K562 (cell line): ENCODE measurements at regions not wholly inside any gene's neighbourhood (a gene's known extent, or its start where the extent isn't known, plus 50 kb on each side); places are given as distances from the start of the nearest gene placed in this dataset.

Experiments used
- ADNP ChIP-seq: fragments of 200-800 bp; sonication (Bioruptor generic); IDR thresholded peaks from 2 replicates; pipeline ENCODE4 v1.6.1; 2016; ENCODE audit warnings: missing genetic modification characterization, missing compliant biosample characterization
- CEBPG ChIP-seq, 3 experiments: fragments of 200-800 bp in 1 of 3; sonication (Bioruptor generic) in 1 of 3; sonication (generic) in 1 of 3; formaldehyde crosslinking in 1 of 3; IDR thresholded peaks in 2 of 3; conservative IDR thresholded peaks in 1 of 3; 2 replicates each; pipeline versions ENCODE4 v1.6.1 to v1.8.0; 2016 to 2022; ENCODE audit warnings: missing compliant biosample characterization in 2 of 3, missing genetic modification characterization in 2 of 3, mild to moderate bottlenecking in 1 of 3, missing genetic modification reagents in 1 of 3
- CREM ChIP-seq: IDR thresholded peaks from 2 replicates; pipeline ENCODE4 v1.6.1; 2014; ENCODE audit warnings: antibody characterized with exemption, low read depth
- CSDE1 ChIP-seq, 2 experiments: fragments of 450-650 bp; IDR thresholded peaks; 2 replicates each; pipeline ENCODE4 v1.6.1; 2016; ENCODE audit warnings: mild to moderate bottlenecking in 1 of 2
- ELF1 ChIP-seq: fragments of 200-800 bp; sonication (Bioruptor generic); IDR thresholded peaks from 2 replicates; pipeline ENCODE4 v1.6.1; 2016; ENCODE audit warnings: missing genetic modification characterization, missing compliant biosample characterization
- ELF4 ChIP-seq: fragments of 450-650 bp; formaldehyde crosslinking; IDR thresholded peaks from 2 replicates; pipeline ENCODE4 v1.4.0; 2022; ENCODE audit warnings: missing genetic modification characterization
- GTF2E2 ChIP-seq: fragments of 200-800 bp; sonication (Bioruptor generic); IDR thresholded peaks from 2 replicates; pipeline ENCODE4 v1.6.1; 2016; ENCODE audit warnings: missing genetic modification characterization, missing compliant biosample characterization
- HIVEP1 ChIP-seq: fragments of 250-450 bp; sonication (Bioruptor Pico); IDR thresholded peaks from 2 replicates; pipeline ENCODE4 v1.4.0; 2020; ENCODE audit warnings: mild to moderate bottlenecking
- MEF2D ChIP-seq: conservative IDR thresholded peaks from 2 replicates; pipeline ENCODE4 v1.6.1; 2016; ENCODE audit warnings: low read depth, missing genetic modification characterization, missing compliant biosample characterization
- MYBL2 ChIP-seq, 2 experiments: fragments of 450-650 bp in 1 of 2; sonication (generic) in 1 of 2; formaldehyde crosslinking in 1 of 2; IDR thresholded peaks; 2 replicates each; pipeline versions ENCODE4 v1.6.1 to v1.8.1; 2017 to 2022; ENCODE audit warnings: borderline replicate concordance in 1 of 2, inconsistent platforms in 1 of 2, low read depth in 1 of 2, mild to moderate bottlenecking in 1 of 2, missing genetic modification reagents in 1 of 2, moderate library complexity in 1 of 2
- RFX5 ChIP-seq: IDR thresholded peaks from 2 replicates; pipeline ENCODE4 v1.6.1; 2011; ENCODE audit warnings: low read depth, mild to moderate bottlenecking, improper control_type of control experiment, low read length
- SMAD4 ChIP-seq: fragments of 250-450 bp; sonication (Bioruptor Pico); conservative IDR thresholded peaks from 2 replicates; pipeline ENCODE4 v1.8.0; 2021; ENCODE audit warnings: inconsistent platforms, mild to moderate bottlenecking, moderate library complexity
- SPI1 ChIP-seq: IDR thresholded peaks from 2 replicates; pipeline ENCODE4 v1.6.1; 2011; ENCODE audit warnings: low read depth, low read length, control low read depth, borderline replicate concordance
- XRCC3 ChIP-seq: fragments of 450-650 bp; IDR thresholded peaks from 2 replicates; pipeline ENCODE4 v1.6.1; 2017; ENCODE audit warnings: mild to moderate bottlenecking, moderate library complexity
- ZFP30 ChIP-seq: fragments of 250-450 bp; sonication (Bioruptor Pico); IDR thresholded peaks from 2 replicates; pipeline ENCODE4 v1.8.0; 2022; ENCODE audit warnings: moderate library complexity, mild to moderate bottlenecking, inconsistent platforms, borderline replicate concordance
- ZNF717 ChIP-seq: fragments of 250-450 bp; sonication (Bioruptor Pico); IDR thresholded peaks from 2 replicates; pipeline ENCODE4 v1.5.0; 2021
- TF ChIP-seq, protein P1 (sequence below): sonication (generic); formaldehyde crosslinking; IDR thresholded peaks from 2 replicates; pipeline ENCODE4 v1.8.0; 2023; ENCODE audit warnings: missing genetic modification reagents, mild to moderate bottlenecking, borderline replicate concordance
- TF ChIP-seq, protein P2 (sequence below): sonication (generic); formaldehyde crosslinking; IDR thresholded peaks from 2 replicates; pipeline ENCODE4 v1.8.0; 2022; ENCODE audit warnings: mild to moderate bottlenecking, missing genetic modification reagents
- TF ChIP-seq, protein P3 (sequence below): fragments of 250-450 bp; sonication (Bioruptor Pico); IDR thresholded peaks from 2 replicates; pipeline ENCODE4 v1.9.0; 2021; ENCODE audit warnings: mild to moderate bottlenecking, inconsistent platforms

DNA sequence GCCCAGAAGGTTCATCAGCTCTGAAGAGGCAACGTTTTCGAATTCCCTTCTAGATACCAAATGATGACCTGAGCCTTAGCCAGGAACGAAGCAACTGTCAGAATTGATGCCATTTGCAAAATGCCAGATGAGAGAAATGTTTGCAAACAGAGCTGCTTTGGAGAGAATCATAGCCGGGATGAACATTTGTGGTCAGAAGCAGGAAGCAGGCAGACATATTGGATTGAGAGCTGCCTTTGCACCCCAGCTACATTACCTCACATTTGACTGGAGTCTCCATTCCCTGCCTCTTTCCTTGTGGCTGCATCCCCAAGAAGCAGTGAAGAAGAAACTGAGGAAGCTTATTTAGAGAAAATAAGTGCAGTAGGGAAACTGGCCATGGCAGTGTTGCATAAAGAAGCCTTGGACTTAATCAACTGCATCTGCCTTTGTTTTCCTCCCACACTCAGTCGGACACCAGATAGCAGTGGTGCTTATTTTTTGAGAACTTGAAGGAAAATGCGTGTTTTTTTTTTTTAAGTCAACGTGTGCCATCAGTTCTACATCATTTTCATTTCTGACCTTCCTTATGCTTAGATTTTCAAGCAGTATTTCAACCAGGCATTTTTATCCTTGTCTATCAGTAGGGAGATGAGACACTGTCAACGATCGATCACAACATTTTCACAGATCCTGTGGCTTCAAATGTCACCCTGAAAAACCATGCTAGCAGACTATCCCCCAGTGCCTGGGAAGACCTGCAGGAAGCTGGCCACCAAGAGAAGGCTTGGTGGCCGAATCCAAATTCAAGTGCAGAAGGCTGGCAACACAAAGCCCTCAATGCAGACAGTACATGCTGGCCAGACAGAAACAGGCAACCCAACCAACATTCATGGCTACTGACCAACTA, 541.2 kb upstream of the JARID2 start (continued):
- TF ChIP-seq, protein P1, sequence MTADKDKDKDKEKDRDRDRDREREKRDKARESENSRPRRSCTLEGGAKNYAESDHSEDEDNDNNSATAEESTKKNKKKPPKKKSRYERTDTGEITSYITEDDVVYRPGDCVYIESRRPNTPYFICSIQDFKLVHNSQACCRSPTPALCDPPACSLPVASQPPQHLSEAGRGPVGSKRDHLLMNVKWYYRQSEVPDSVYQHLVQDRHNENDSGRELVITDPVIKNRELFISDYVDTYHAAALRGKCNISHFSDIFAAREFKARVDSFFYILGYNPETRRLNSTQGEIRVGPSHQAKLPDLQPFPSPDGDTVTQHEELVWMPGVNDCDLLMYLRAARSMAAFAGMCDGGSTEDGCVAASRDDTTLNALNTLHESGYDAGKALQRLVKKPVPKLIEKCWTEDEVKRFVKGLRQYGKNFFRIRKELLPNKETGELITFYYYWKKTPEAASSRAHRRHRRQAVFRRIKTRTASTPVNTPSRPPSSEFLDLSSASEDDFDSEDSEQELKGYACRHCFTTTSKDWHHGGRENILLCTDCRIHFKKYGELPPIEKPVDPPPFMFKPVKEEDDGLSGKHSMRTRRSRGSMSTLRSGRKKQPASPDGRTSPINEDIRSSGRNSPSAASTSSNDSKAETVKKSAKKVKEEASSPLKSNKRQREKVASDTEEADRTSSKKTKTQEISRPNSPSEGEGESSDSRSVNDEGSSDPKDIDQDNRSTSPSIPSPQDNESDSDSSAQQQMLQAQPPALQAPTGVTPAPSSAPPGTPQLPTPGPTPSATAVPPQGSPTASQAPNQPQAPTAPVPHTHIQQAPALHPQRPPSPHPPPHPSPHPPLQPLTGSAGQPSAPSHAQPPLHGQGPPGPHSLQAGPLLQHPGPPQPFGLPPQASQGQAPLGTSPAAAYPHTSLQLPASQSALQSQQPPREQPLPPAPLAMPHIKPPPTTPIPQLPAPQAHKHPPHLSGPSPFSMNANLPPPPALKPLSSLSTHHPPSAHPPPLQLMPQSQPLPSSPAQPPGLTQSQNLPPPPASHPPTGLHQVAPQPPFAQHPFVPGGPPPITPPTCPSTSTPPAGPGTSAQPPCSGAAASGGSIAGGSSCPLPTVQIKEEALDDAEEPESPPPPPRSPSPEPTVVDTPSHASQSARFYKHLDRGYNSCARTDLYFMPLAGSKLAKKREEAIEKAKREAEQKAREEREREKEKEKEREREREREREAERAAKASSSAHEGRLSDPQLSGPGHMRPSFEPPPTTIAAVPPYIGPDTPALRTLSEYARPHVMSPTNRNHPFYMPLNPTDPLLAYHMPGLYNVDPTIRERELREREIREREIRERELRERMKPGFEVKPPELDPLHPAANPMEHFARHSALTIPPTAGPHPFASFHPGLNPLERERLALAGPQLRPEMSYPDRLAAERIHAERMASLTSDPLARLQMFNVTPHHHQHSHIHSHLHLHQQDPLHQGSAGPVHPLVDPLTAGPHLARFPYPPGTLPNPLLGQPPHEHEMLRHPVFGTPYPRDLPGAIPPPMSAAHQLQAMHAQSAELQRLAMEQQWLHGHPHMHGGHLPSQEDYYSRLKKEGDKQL (CRISPR knock-in tag): no peak
- TF ChIP-seq ZNF717 (CRISPR knock-in tag) (no peak), ELF1 (no peak), CEBPG (CRISPR knock-in tag; IDR thresholded peaks at IDR 0.05) (no peak), CEBPG (tag; conservative IDR thresholded peaks at IDR 0.05 in 1 of 2, IDR thresholded peaks at IDR 0.05 in 1 of 2) (peak; percentile 14 to 62; a peak in 2 of 4 replicates), ADNP (no peak), CSDE1 (IDR thresholded peaks at IDR 0.05) (no peak), SPI1 (no peak), MEF2D (tag) (peak; percentile 49; the same call in 1 of the 2 replicates), GTF2E2 (tag) (no peak), RFX5 (no peak), CREM (no peak), SMAD4 (CRISPR knock-in tag) (peak; percentile 51; the same call in 1 of the 2 replicates), MYBL2 (IDR thresholded peaks at IDR 0.05; ENCODE audit: low read depth) (no peak), MYBL2 (CRISPR knock-in tag; IDR thresholded peaks at IDR 0.05; ENCODE audit: borderline replicate concordance) (no peak), HIVEP1 (CRISPR knock-in tag) (peak; percentile 7; the same call in 1 of the 2 replicates), ELF4 (CRISPR knock-in tag) (no peak), XRCC3 (no peak), ZFP30 (no peak)
- TF ChIP-seq, protein P2, sequence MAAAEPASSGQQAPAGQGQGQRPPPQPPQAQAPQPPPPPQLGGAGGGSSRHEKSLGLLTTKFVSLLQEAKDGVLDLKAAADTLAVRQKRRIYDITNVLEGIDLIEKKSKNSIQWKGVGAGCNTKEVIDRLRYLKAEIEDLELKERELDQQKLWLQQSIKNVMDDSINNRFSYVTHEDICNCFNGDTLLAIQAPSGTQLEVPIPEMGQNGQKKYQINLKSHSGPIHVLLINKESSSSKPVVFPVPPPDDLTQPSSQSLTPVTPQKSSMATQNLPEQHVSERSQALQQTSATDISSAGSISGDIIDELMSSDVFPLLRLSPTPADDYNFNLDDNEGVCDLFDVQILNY (CRISPR knock-in tag): no peak
- TF ChIP-seq, protein P3, sequence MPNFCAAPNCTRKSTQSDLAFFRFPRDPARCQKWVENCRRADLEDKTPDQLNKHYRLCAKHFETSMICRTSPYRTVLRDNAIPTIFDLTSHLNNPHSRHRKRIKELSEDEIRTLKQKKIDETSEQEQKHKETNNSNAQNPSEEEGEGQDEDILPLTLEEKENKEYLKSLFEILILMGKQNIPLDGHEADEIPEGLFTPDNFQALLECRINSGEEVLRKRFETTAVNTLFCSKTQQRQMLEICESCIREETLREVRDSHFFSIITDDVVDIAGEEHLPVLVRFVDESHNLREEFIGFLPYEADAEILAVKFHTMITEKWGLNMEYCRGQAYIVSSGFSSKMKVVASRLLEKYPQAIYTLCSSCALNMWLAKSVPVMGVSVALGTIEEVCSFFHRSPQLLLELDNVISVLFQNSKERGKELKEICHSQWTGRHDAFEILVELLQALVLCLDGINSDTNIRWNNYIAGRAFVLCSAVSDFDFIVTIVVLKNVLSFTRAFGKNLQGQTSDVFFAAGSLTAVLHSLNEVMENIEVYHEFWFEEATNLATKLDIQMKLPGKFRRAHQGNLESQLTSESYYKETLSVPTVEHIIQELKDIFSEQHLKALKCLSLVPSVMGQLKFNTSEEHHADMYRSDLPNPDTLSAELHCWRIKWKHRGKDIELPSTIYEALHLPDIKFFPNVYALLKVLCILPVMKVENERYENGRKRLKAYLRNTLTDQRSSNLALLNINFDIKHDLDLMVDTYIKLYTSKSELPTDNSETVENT (CRISPR knock-in tag): no peak
